GM21786 (cell line): ENCODE measurements at regions not wholly inside any gene's neighbourhood (a gene's known extent, or its start where the extent isn't known, plus 50 kb on each side); places are given as distances from the start of the nearest gene placed in this dataset.
"Not testable (repeated sequence)": the region's sequence is repeated elsewhere in the genome, so short reads cannot be mapped to it uniquely, and the experiment has no call there.

ENCODE experiments used
- ATAC-seq: cut with Tn5 transposase; IDR thresholded peaks from one replicate; pipeline ENCODE4 v1.9.1; 2021; ENCODE audit not compliant: unreplicated experiment

GRCh38 chrX:27162496-27162895 is 300.6 kb downstream of the PPP4R3C start:
- no peak for ATAC-seq

GRCh38 chrX:27156921-27157320 is 306.2 kb downstream of the PPP4R3C start:
- not testable (repeated sequence) for ATAC-seq

- ATAC-seq, result no peak
These were observed 326.8 kb downstream of the PPP4R3C start for GRCh38 chrX:27136325-27136724.

GRCh38 chrX:27132862-27133261 is 330.3 kb downstream of the PPP4R3C start:
- ATAC-seq, result no peak

GRCh38 chrX:27087176-27087575 is 376.0 kb downstream of the PPP4R3C start:
- ATAC-seq, result not testable (repeated sequence)

- ATAC-seq, result no peak
These were observed 376.9 kb downstream of the PPP4R3C start for GRCh38 chrX:27086237-27086636.

GRCh38 chrX:27085346-27085745 is 377.8 kb downstream of the PPP4R3C start:
- ATAC-seq, result no peak

- ATAC-seq, result no peak
These were observed 384.8 kb downstream of the PPP4R3C start for GRCh38 chrX:27078371-27078770.

- no peak for ATAC-seq
These were observed 405.3 kb downstream of the PPP4R3C start for GRCh38 chrX:27057883-27058282.

- no peak for ATAC-seq
These were observed 423.8 kb downstream of the PPP4R3C start for GRCh38 chrX:27039332-27039731.

- ATAC-seq, result no peak
These were observed 454.7 kb downstream of the PPP4R3C start for GRCh38 chrX:27008486-27008885.

GRCh38 chrX:26999634-27000033 is 463.5 kb downstream of the PPP4R3C start:
- ATAC-seq, result no peak

GRCh38 chrX:26958261-26958660 is 504.9 kb downstream of the PPP4R3C start:
- ATAC-seq, result no peak

- no peak for ATAC-seq
These were observed 509.1 kb downstream of the PPP4R3C start for GRCh38 chrX:26954029-26954428.

- ATAC-seq, result no peak
These were observed 510.9 kb downstream of the PPP4R3C start for GRCh38 chrX:26952213-26952612.

- ATAC-seq, result no peak
These were observed 535.7 kb downstream of the PPP4R3C start for GRCh38 chrX:26927419-26927818.

GRCh38 chrX:26925088-26925487 is 538.1 kb downstream of the PPP4R3C start:
- no peak for ATAC-seq

GRCh38 chrX:26922278-26922677 is 540.9 kb downstream of the PPP4R3C start:
- no peak for ATAC-seq

- ATAC-seq, result peak; percentile 58
These were observed 544.5 kb downstream of the PPP4R3C start for GRCh38 chrX:26918631-26919030.

GRCh38 chrX:26916991-26917390 is 546.1 kb downstream of the PPP4R3C start:
- no peak for ATAC-seq

- no peak for ATAC-seq
These were observed 548.1 kb downstream of the PPP4R3C start for GRCh38 chrX:26915064-26915463.

GRCh38 chrX:26914232-26914631 is 548.9 kb downstream of the PPP4R3C start:
- ATAC-seq, result no peak

- ATAC-seq, result not testable (repeated sequence)
These were observed 551.4 kb downstream of the PPP4R3C start for GRCh38 chrX:26911785-26912184.

GRCh38 chrX:26909728-26910127 is 553.4 kb downstream of the PPP4R3C start:
- peak; percentile 51 for ATAC-seq
